Breast epithelium (tissue), 4 donors: ENCODE measurements at regions not wholly inside any gene's neighbourhood (a gene's known extent, or its start where the extent isn't known, plus 50 kb on each side); places are given as distances from the start of the nearest gene placed in this dataset.

Experiments used
- DNase-seq, 2 donors: peaks; one replicate each; pipeline ENCODE4 v3.0.0-alpha.2; 2019; ENCODE audit warnings: low spot score in 2 of 2
- H3K27ac ChIP-seq, 2 donors: fragments of 200-600 bp; sonication (generic) in 1 of 2; one replicate each; pipeline ENCODE4 v1.5.1; 2016 to 2019; ENCODE audit warnings: mild to moderate bottlenecking in 1 of 2
- H3K27me3 ChIP-seq, 2 donors: fragments of 200-600 bp; sonication (generic) in 1 of 2; one replicate each; pipeline versions ENCODE4 v1.5.1 to v1.6.0; 2017 to 2019; ENCODE audit warnings: control low read depth in 1 of 2, mild to moderate bottlenecking in 1 of 2
- H3K36me3 ChIP-seq: fragments of 200-600 bp; one replicate; pipeline ENCODE4 v1.5.1; 2019
- H3K4me1 ChIP-seq, 2 donors: fragments of 200-600 bp; sonication (generic); one replicate each; pipeline ENCODE4 v1.5.1; 2016 to 2019; ENCODE audit warnings: control low read depth in 1 of 2
- H3K4me3 ChIP-seq, 3 donors: fragments of 200-600 bp; sonication (generic); 1 replicate in 2 of 3; 2 replicates in 1 of 3; pipeline ENCODE4 v1.5.1; 2016 to 2019; ENCODE audit warnings: mild to moderate bottlenecking in 3 of 3, moderate library complexity in 2 of 3
- H3K9me3 ChIP-seq, 2 donors: fragments of 200-600 bp; sonication (generic) in 1 of 2; one replicate each; pipeline ENCODE4 v1.5.1; 2016 to 2019; ENCODE audit warnings: control low read depth in 1 of 2
- POLR2A ChIP-seq: fragments of 450-650 bp; IDR thresholded peaks from one replicate; pipeline ENCODE4 v1.6.1; 2016; ENCODE audit warnings: antibody characterized with exemption, mild to moderate bottlenecking, moderate library complexity
- POLR2AphosphoS5 ChIP-seq, 3 donors: sonication (generic); formaldehyde crosslinking; IDR thresholded peaks; one replicate each; pipeline ENCODE4 v1.6.1; 2017; ENCODE audit warnings: antibody characterized with exemption in 3 of 3
- intact Hi-C: fragments of 100-400 bp; cut with DNase I; formaldehyde crosslinking; loops from one replicate; pipeline ENCODE4 v1.15.1; 2023; ENCODE audit warnings: low total_unique reads
- TF ChIP-seq, protein P1 (sequence below), 3 donors: fragments of 450-650 bp; IDR thresholded peaks; one replicate each; pipeline ENCODE4 v1.5.1; 2016 to 2017; ENCODE audit warnings: antibody characterized with exemption in 3 of 3, mild to moderate bottlenecking in 3 of 3, moderate library complexity in 3 of 3

DNA sequence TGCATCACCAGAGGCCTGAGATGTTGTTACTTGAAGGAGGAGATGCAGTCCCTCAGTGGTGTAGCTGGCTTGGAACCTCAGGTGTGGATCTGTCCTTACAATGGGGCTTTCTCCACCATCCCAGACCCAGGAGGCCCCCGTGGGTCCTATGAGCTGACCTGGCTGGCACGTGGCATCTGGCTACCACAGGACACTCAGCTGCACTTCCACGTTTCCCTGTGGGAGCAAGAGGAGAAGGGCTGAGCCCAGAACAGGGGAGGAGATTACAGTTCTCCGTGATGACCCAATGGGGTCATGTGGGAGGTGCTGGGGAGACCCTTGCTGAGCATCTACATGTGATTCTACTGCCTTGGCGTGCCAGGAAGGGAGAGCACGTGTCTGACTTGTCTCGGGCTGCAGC is 1448.4 kb downstream of the TBC1D22A start:
- Histone ChIP-seq H3K4me3 (no peak overlapping the region), H3K27ac (no peak overlapping the region), H3K9me3 (no peaks in the 10 kb centered on the region), H3K27me3 (peaks cover 0 to 71% of the 10 kb centered on the region in 2 donors), H3K4me1 (no peaks in the 10 kb centered on the region), H3K36me3 (no peaks in the 10 kb centered on the region)
- no peak for DNase-seq
- TF ChIP-seq, protein P1, sequence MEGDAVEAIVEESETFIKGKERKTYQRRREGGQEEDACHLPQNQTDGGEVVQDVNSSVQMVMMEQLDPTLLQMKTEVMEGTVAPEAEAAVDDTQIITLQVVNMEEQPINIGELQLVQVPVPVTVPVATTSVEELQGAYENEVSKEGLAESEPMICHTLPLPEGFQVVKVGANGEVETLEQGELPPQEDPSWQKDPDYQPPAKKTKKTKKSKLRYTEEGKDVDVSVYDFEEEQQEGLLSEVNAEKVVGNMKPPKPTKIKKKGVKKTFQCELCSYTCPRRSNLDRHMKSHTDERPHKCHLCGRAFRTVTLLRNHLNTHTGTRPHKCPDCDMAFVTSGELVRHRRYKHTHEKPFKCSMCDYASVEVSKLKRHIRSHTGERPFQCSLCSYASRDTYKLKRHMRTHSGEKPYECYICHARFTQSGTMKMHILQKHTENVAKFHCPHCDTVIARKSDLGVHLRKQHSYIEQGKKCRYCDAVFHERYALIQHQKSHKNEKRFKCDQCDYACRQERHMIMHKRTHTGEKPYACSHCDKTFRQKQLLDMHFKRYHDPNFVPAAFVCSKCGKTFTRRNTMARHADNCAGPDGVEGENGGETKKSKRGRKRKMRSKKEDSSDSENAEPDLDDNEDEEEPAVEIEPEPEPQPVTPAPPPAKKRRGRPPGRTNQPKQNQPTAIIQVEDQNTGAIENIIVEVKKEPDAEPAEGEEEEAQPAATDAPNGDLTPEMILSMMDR (IDR thresholded peaks at IDR 0.05) = no peak
- TF ChIP-seq POLR2AphosphoS5 (IDR thresholded peaks at IDR 0.05) (no peak), POLR2A (no peak)
- intact Hi-C loops = no loop called here

DNA sequence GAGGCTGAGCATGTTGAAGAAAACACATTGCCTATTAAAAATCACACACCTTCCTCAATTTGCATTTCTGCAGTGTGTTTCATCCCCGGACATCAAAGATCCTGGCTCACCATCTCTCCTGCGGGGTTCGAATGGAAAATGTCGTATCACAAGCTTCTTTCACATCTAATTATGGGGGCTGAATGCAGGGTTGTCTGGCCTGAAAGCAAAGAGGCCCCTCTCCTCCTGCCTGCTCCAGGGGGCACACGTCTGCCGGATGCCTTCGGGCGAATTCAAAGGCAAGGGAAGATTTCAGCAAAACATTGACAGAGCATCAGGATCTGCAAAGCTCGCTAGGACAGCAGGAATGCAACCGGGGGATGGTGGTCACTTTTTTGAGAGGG is 1447.7 kb downstream of the TBC1D22A start:
- H3K27ac ChIP-seq = no peak overlapping the region
- H3K4me3 ChIP-seq = no peak overlapping the region
- no peak for DNase-seq
- H3K4me1 ChIP-seq = no peaks in the 10 kb centered on the region
- no peaks in the 10 kb centered on the region for H3K9me3 ChIP-seq
- intact Hi-C loops = no loop called here
- TF ChIP-seq, protein P1 (IDR thresholded peaks at IDR 0.05) = no peak
- no peak for TF ChIP-seq POLR2A
- no peak for TF ChIP-seq POLR2AphosphoS5 (IDR thresholded peaks at IDR 0.05)
- H3K27me3 ChIP-seq = peaks cover 0 to 77% of the 10 kb centered on the region in 2 donors
- H3K36me3 ChIP-seq = no peaks in the 10 kb centered on the region

DNA sequence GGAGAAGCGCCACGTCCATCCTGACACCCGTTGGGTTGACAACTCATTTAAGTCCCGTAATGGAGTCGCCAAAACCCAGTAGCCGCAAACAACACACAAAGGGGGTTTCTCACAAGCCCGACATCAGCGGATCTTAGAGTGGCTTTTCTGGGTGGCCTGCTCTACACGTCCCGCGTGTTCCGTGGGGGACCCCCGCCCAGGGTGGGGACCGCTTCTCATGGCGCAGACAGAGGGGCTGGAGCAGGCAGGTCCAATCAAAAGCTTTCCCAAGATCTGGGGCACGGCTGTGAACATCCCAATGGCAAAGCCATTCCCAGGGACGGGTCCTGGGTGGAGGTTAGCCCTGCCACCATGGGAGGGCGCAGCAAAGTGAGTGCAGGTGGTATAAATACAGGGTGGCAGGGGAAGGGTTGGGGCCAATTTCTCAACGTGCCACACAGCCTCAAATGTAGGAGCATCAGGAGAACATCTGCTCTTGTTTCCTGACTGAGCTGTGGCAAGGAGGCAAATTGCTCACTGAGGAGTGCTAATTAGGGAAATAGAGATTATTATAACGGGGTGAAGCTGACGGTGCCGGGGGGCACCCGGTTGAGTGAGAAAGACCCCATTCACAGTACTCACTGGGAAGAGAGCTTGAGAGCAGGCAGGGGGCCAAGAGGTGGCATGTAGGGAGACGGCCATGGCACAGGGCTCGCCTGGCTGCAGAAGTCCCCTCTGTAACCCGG is 1447.2 kb downstream of the TBC1D22A start:
- H3K4me3 ChIP-seq = no peak overlapping the region
- no peaks in the 10 kb centered on the region for H3K9me3 ChIP-seq
- H3K4me1 ChIP-seq = no peaks in the 10 kb centered on the region
- no peak overlapping the region for H3K27ac ChIP-seq
- H3K27me3 ChIP-seq = peaks cover 0 to 78% of the 10 kb centered on the region in 2 donors
- intact Hi-C loops = no loop called here
- TF ChIP-seq POLR2AphosphoS5 (IDR thresholded peaks at IDR 0.05) (no peak), POLR2A (no peak)
- TF ChIP-seq, protein P1 (IDR thresholded peaks at IDR 0.05) = no peak
- no peaks in the 10 kb centered on the region for H3K36me3 ChIP-seq
- DNase-seq = no peak

DNA sequence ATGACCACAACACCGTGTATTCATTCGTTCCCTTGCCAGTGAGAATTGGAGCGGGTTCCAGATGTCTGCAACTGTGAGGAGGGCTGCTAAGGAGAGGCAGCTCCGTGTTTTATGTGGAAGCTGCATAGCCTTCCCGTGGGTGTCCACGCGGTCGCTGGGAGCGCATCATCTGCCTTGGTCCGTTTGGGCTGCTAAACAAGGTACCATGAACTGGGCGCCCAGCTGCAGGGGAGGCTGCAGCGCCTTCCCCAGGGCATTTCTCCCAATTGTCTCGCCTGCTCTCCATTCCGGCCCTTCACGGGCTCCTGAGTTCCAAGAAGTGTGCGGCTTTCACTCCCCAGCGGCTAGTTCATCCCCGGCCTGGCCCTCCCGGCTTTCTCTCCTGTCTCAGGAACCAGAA is 1446.4 kb downstream of the TBC1D22A start:
- no peaks in the 10 kb centered on the region for H3K9me3 ChIP-seq
- peaks cover 0 to 74% of the 10 kb centered on the region in 2 donors for H3K27me3 ChIP-seq
- no peaks in the 10 kb centered on the region for H3K36me3 ChIP-seq
- no peak for DNase-seq
- no peak overlapping the region for H3K27ac ChIP-seq
- H3K4me1 ChIP-seq = no peaks in the 10 kb centered on the region
- no peak overlapping the region for H3K4me3 ChIP-seq
- no peak for TF ChIP-seq POLR2A
- TF ChIP-seq, protein P1 (IDR thresholded peaks at IDR 0.05) = no peak
- TF ChIP-seq POLR2AphosphoS5 (IDR thresholded peaks at IDR 0.05) = no peak
- intact Hi-C loops = no loop called here

DNA sequence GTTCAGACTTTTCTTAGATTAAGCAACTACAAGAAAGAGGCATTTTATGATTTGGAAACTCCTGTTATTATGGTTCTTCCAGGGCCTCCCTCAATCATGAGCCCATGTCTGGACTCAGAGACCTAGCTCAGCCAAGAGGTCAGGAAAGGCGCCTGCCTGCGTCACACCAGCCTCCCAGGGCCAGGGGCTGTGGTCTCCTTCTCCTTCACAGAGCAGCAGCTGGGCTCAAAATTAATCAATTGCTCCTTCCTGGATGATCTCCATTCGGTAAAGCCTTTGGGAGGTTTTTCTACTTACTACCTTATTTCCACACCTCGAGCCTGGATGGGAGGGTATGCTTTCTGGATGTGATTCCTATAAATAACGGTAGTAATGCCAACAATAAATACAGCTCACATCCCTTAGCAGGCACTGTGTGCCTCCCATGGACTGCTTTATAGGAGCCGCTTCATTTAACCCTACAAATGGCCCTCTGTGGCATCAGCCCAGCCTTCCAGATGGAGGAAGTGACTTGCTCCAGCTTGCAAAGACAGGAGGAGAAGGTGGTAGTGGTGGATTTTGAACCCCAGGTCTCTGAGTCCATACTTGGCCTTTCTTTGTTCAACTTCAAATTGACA is 1445.6 kb downstream of the TBC1D22A start:
- no peak for DNase-seq
- Histone ChIP-seq H3K36me3 (no peaks in the 10 kb centered on the region), H3K9me3 (no peaks in the 10 kb centered on the region), H3K27me3 (peaks cover 0 to 67% of the 10 kb centered on the region in 2 donors), H3K27ac (no peak overlapping the region), H3K4me1 (no peaks in the 10 kb centered on the region), H3K4me3 (no peak overlapping the region)
- intact Hi-C loops = no loop called here
- TF ChIP-seq POLR2AphosphoS5 (IDR thresholded peaks at IDR 0.05) = no peak
- TF ChIP-seq, protein P1 (IDR thresholded peaks at IDR 0.05) = no peak
- no peak for TF ChIP-seq POLR2A
